Prostate gland (tissue), 2 donors: ENCODE measurements at regions not wholly inside any gene's neighbourhood (a gene's known extent, or its start where the extent isn't known, plus 50 kb on each side); places are given as distances from the start of the nearest gene placed in this dataset.

ENCODE experiments used
- DNase-seq: peaks from one replicate; pipeline ENCODE4 v3.0.0-alpha.2; 2019; ENCODE audit warnings: low spot score
- H3K27ac ChIP-seq, 2 donors: fragments of 200-600 bp; sonication (generic); 2 replicates each; pipeline ENCODE4 v1.5.1; 2017 to 2019
- H3K27me3 ChIP-seq: fragments of 200-600 bp; sonication (generic); replicated peaks from 2 replicates; pipeline ENCODE4 v1.5.1; 2019; ENCODE audit not compliant: insufficient read depth
- H3K36me3 ChIP-seq, 2 donors: fragments of 200-600 bp; sonication (generic); 1 replicate in 1 of 2; 2 replicates in 1 of 2; pipeline versions ENCODE4 v1.5.1 to v1.8.1; 2017 to 2019
- H3K4me1 ChIP-seq: fragments of 200-600 bp; sonication (generic); replicated peaks from 2 replicates; pipeline ENCODE4 v1.5.1; 2019
- H3K4me3 ChIP-seq, 2 donors: fragments of 200-600 bp; sonication (generic); 2 replicates each; pipeline ENCODE4 v1.5.1; 2017 to 2019
- H3K9me3 ChIP-seq: fragments of 200-600 bp; sonication (generic); 2 replicates; pipeline ENCODE4 v1.5.1; 2017
- CTCF ChIP-seq, 4 experiments: fragments of 200-600 bp in 2 of 4; fragments of 450-650 bp in 2 of 4; sonication (generic) in 2 of 4; IDR thresholded peaks; 1 replicate in 3 of 4; 2 replicates in 1 of 4; pipeline ENCODE4 v1.5.1; 2016 to 2019; ENCODE audit warnings: antibody characterized with exemption in 4 of 4, mild to moderate bottlenecking in 2 of 4, moderate library complexity in 2 of 4
- POLR2A ChIP-seq: fragments of 450-650 bp; IDR thresholded peaks from one replicate; pipeline ENCODE4 v1.6.1; 2016; ENCODE audit warnings: antibody characterized with exemption, mild to moderate bottlenecking
- POLR2AphosphoS5 ChIP-seq: sonication (generic); formaldehyde crosslinking; IDR thresholded peaks from one replicate; pipeline ENCODE4 v1.6.1; 2017; ENCODE audit warnings: antibody characterized with exemption
- WGBS: methylation state at CpG from one replicate; pipeline ENCODE4 v1.1.5; 2018; 5-methylcytosine and 5-hydroxymethylcytosine counted together
- intact Hi-C: fragments of 100-400 bp; cut with DNase I; formaldehyde crosslinking; loops from one replicate; pipeline ENCODE4 v1.14.2; 2022

- no peaks in the 10 kb centered on the region for H3K4me1 ChIP-seq
- DNase-seq: no peak
- no peaks in the 10 kb centered on the region for H3K9me3 ChIP-seq
- TF ChIP-seq POLR2A (no peak), POLR2AphosphoS5 (no peak), CTCF (IDR thresholded peaks at IDR 0.05) (no peak)
- WGBS: 83% methylated on average over 3 of the region's 3 CpGs
- H3K36me3 ChIP-seq: no peaks in the 10 kb centered on the region
- intact Hi-C loops: no loop called here
- no peaks in the 10 kb centered on the region for H3K27me3 ChIP-seq
- no peak overlapping the region for H3K27ac ChIP-seq
- H3K4me3 ChIP-seq: no peak overlapping the region
Measured at GRCh38 chr21:27192281-27192949, 225.5 kb upstream of the ADAMTS5 start.

GRCh38 chr21:27190601-27191000 lies 223.7 kb upstream of the ADAMTS5 start:
- WGBS: 11% methylated on average over 1 of the region's 1 CpG
- TF ChIP-seq CTCF (IDR thresholded peaks at IDR 0.05) (no peak), POLR2AphosphoS5 (no peak), POLR2A (no peak)
- Histone ChIP-seq H3K27ac (no peak overlapping the region), H3K27me3 (no peaks in the 10 kb centered on the region), H3K36me3 (no peaks in the 10 kb centered on the region), H3K4me1 (no peaks in the 10 kb centered on the region), H3K9me3 (no peaks in the 10 kb centered on the region), H3K4me3 (no peak overlapping the region)
- intact Hi-C loops: no loop called here
- DNase-seq: peak; percentile 67

GRCh38 chr21:27189870-27190269 lies 223.0 kb upstream of the ADAMTS5 start:
- WGBS: 92% methylated on average over 5 of the region's 5 CpGs
- intact Hi-C loops: no loop called here
- H3K36me3 ChIP-seq: no peaks in the 10 kb centered on the region
- DNase-seq: no peak
- no peaks in the 10 kb centered on the region for H3K27me3 ChIP-seq
- no peak overlapping the region for H3K4me3 ChIP-seq
- no peaks in the 10 kb centered on the region for H3K4me1 ChIP-seq
- H3K9me3 ChIP-seq: no peaks in the 10 kb centered on the region
- no peak for TF ChIP-seq POLR2A
- no peak for TF ChIP-seq CTCF (IDR thresholded peaks at IDR 0.05)
- TF ChIP-seq POLR2AphosphoS5: no peak
- no peak overlapping the region for H3K27ac ChIP-seq

GRCh38 chr21:27173053-27173452 lies 206.2 kb upstream of the ADAMTS5 start:
- H3K4me1 ChIP-seq: no peaks in the 10 kb centered on the region
- no peak overlapping the region for H3K27ac ChIP-seq
- no peaks in the 10 kb centered on the region for H3K9me3 ChIP-seq
- TF ChIP-seq POLR2A: no peak
- no peak for TF ChIP-seq POLR2AphosphoS5
- no peak for TF ChIP-seq CTCF (IDR thresholded peaks at IDR 0.05)
- DNase-seq: no peak
- intact Hi-C loops: no loop called here
- no peak overlapping the region for H3K4me3 ChIP-seq
- no peaks in the 10 kb centered on the region for H3K27me3 ChIP-seq
- H3K36me3 ChIP-seq: no peaks in the 10 kb centered on the region

DNA sequence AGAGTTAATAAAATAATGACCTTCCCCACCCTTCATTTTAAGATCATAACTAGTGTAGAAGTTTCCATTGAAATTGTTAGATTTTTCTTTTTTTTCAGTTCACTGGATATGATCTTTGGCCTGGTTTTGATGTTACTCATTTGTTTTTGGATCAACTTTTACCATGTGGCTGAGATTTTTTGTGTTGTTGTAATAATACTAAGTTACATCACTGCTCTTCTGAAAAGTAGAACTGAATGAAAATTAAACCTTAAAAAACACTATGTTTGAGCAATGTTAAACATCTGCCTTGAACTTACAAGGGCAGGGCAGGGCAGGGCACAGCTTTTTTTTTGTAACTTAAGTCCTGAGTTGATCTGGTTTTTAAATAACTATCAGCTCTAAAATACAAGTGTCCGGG lies 204.8 kb upstream of the ADAMTS5 start:
- H3K9me3 ChIP-seq: no peaks in the 10 kb centered on the region
- no peaks in the 10 kb centered on the region for H3K4me1 ChIP-seq
- no peak overlapping the region for H3K4me3 ChIP-seq
- intact Hi-C loops: no loop called here
- TF ChIP-seq POLR2AphosphoS5 (no peak), POLR2A (no peak), CTCF (IDR thresholded peaks at IDR 0.05) (no peak)
- no peaks in the 10 kb centered on the region for H3K36me3 ChIP-seq
- WGBS: 69% methylated on average over 1 of the region's 1 CpG
- DNase-seq: no peak
- H3K27me3 ChIP-seq: no peaks in the 10 kb centered on the region
- no peak overlapping the region for H3K27ac ChIP-seq
